ENCODE measurements at regions not wholly inside any gene's neighbourhood (a gene's known extent, or its start where the extent isn't known, plus 50 kb on each side); places are given as distances from the start of the nearest gene placed in this dataset.
A peak's percentile ranks its signal among the peaks of the same experiment; 100 is the strongest.
"Not testable (repeated sequence)": the region's sequence is repeated elsewhere in the genome, so short reads cannot be mapped to it uniquely, and the experiment has no call there.

DNA sequence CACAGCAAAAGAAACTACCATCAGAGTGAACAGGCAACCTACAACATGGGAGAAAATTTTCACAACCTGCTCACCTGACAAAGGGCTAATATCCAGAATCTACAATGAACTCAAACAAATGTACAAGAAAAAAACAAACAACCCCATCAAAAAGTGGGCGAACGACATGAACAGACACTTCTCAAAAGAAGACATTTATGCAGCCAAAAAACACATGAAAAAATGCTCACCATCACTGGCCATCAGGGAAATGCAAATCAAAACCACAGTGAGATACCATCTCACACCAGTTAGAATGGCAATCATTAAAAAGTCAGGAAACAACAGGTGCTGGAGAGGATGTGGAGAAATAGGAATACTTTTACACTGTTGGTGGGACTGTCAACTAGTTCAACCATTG, 207.8 kb downstream of the USP6NL start:
- not testable (repeated sequence) for DNase-seq

DNA sequence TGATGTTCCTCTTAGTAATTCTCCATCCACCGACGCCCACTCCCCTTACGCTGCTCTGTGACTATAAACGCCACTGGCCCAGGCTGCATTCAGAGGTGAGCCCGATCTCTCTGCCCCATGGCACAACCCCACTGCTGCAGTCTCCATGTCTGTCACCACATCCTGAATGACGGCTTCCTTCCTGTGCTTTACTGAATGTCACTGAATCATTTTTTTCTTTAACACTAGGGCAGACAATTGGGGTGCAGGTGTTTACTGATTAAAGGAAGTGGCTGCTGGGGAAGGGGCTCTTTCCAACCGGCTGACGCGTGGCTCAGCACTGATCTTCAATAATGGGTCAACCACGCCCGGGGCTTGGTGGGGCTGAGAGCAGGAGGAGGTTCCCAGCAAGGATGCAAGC, 208.3 kb downstream of the USP6NL start:
- DNase-seq: no peak

DNA sequence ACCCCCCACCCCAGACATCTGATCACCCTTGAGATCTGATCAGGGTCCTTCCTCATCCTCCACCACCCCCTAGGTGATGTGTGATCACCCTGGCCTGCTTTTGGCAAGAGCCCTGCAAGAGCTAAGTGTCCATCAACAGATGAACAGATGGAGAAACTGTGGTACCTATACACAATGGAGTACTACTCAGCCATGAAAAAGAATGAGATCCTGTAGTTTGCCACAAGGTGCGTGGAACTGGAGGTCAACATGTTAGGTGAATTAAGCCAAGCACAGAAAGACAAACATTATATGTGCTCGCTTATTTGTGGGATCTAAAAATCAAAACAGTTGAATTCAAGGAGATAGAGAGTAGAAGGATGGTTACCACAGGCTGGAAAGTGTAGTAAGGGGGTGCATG, 209.1 kb downstream of the USP6NL start:
- no peak for DNase-seq

DNA sequence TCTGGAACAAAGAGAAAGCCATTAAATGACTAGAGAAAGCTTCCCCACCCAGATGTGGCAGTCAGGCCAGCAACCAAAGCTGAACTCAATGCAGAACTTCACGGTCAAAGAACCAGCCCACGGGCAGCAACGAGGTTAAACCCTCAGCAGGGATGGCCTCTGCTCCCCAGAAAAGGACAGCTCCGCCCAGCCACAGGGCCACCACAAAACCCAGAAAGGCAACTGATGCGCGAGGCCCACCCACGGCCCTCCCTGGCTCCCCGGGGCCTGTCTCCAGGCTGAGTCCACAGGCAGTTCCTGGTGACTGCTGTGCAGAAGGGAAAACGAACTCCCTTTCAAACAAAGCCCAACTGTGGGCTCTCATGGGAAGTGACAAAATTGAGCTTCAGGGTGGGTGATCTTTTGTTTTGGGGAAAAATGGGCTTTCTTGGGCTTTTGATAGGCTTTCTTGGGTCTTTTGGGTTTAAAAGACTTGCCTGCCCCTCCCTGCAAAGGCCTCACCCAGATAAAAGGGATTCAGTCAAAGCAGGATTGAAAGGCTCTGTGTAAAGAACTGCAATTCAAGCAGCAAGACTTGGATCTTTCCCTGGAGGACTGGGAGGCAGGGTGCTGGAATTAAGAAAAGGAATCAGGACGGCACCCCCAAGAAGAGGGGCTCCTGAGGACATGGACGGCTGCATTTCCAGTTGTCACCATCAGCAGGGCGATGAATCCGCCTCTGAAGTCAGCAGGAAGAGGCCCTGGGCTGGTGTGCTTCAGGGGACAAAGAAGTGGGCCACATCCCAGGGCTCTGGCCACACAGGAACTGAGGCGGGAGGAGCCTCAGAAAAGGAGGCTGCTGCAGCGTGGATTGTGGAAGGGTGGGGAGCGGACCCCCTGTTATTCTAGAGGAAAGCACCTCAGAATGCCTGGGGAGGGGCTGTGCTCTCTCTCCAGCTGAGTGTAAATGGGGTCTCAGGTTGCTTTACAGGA, 209.9 kb downstream of the USP6NL start:
- DNase-seq: no peak

DNA sequence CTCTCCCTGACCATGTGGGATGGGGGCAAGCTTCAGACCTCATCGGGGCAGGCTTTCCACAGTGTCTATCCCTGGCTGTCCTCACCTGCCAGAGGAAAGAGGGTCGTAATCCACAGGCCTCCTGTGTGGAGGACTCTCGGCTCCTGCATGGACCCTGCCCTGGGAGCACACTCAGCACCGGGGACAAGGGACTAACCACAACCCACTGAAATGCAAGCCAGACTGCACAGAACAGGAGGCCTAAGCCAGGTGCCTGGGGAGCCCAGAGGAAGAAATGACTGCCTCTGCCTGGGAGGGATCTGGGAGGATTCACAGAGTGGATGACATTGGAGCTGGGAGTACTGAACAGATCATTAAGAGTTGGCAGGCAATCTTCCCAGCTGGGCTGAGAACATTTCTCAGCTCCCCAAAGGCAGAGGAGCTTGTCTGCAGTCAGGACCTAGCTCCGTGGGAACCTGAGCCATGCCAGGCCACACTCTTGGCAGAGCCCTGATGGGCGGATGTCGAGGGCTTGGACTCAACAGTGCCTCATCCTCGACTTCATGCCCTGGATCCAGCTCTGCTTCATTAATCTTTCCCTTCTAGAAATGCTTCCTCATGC, 213.4 kb downstream of the USP6NL start:
- DNase-seq: peak; percentile 65

DNA sequence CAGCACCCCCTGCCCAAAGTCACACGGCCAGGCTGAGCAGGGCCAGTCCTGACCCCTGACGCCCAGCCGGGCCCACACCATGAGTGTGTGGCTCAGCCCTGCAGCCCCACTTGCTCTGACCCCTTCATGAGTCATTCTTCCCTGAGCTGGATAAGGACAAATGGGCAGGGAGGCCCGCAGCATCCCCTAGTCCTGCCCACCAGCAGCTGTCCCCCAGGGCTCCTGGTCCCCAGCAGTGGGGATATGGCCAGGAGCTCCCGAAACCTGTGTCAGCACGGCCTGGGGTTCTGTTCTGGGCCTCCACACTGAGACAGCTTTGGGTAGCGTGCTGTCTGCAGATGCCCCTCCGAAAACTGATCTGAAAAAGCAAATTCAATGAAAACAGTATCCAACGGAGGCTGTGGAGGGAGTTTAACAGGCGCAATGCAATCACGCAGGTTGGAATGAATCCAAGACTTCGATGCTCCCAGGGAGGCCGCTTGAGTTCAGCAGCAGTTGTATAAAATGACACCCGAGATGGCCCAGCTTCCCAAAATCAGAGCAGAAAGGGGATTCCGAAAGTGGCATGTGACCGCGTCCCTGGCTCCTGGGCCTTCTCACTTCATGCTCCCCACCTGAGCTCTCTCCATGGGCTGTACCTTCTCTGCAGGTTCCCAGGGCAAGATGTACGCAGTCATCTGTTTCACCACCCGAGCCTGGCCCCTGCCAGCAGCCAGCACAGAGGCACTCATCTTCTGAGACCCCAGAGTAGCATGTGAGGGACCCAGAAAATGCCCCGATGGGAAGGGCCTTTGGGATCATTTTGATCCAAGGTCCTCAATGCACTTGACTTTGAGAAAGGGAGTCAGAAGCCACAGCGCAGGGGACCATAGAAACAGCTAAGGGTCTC, 214.1 kb downstream of the USP6NL start:
- peak; percentile 30 for DNase-seq

DNA sequence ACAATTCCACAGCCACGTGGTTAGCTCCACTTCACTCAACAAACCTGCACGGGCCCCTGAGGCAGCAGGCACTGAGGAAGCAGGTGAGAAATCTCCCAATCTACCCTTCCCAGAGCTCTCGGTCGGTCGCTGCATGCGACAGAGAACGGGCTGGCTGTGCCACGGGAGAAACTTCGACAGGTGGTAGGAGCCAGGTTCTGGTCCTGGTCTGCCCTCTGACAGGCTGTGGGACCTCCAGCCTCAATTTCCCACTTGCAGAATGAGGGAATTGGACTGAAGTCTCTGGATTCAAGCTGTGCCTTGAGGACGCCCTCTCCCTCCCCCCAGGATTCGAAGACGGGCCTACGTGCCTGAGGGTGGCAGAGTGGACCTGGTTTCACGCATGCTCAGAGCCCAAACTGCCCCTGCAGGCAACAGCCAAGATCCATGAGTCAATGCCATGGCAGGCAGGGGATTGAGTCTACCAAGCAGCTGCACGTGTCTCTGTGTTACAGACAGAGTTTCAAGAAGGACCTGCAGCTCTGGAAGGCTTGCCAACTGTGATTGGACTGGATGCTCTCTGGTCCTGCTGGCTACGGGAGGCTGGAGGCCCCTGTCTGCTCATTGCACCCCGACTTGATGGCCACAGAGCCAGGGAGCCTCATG, 215.0 kb downstream of the USP6NL start:
- DNase-seq: no peak

DNA sequence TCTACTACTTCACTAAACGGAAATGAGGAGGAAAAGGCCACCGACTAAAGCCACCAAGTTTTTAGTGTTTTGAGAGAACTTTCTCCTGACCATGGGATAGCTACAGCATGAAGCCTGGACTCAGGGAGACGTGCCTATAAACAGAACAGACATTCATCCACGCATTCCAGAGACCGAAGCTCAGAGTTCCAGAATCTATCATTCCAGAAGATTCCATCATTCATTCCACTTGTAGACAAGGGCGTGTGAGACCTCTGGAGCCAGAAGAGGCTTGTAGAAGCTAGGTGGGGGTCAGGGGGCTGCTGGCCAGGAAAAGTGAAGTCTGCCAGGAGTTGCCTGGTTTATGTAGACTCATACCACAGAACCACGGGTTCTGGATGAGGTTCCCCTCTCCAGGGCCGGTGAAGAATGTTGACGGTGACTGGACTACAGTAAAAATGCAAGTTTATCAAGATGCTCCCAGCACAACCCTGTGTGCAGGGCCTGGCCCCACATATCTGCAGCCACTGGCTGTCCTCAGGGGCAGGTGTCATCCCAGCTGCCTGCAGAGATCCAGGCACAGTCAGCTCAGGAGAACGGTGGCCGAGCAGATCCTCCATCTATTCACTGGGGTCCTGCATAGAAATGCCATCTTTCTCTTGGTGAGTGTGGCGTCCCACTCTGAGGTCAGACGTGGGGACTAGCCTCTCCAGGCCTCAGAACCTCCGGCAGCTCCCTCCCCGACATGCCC, 215.7 kb downstream of the USP6NL start:
- DNase-seq: no peak

DNA sequence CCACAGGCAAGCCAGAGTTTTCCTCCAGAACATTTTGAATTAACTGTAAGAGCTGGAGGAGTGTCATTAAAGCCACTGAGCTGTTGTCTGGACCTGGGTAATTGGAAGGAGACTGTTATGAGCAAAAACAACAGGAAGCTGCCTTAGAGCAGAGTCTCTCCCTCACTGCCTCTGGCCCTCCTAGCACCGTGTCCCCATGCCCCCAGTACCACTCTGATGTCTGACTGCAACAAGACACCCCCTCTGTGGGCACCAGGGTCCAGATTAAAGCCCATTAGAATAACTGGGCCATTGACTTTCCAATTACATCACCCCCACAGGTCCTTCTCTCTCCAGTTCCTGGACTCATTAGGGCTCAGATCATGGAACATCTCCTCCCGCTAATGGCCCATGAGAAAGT, 216.3 kb downstream of the USP6NL start:
- no peak for DNase-seq

DNA sequence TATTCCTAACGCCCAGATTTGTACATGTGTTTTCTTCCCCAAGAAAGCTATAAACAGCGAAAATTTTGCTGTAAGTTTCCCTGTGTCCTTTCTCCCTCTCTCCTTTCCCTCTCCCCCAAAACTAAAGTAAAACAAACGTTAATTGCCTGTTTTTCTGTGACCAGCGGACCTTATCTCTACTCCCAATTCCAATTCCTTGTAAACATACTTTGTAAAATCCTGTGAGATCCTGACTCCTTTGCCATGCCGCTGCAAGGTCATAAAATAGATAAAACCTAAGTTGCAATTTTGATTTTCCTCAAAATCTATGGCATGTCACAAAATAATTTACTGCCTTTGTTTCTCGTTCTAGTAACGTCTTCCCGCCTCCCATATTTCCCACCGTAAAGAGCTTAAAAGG, 217.6 kb downstream of the USP6NL start:
- DNase-seq: no peak

DNA sequence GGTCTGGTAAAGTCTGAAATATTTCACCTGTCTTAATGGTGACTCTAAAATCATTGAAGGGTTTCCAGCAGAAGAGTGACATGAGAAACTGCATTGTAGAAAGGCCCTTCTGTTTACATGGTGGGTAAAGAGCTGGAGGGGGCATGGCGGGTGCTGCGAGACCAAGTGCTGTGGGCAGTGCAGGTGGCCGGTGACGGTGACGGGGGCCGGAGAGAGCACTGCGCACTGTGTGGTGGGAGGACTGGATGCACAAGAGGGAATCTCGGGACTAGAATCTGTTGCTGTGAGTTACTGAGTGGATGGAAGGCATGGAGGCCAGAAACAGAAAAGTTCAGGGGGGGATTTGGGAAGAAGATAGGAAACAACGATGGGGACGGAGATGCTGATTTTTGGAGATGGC, 218.7 kb downstream of the USP6NL start:
- no peak for DNase-seq

DNA sequence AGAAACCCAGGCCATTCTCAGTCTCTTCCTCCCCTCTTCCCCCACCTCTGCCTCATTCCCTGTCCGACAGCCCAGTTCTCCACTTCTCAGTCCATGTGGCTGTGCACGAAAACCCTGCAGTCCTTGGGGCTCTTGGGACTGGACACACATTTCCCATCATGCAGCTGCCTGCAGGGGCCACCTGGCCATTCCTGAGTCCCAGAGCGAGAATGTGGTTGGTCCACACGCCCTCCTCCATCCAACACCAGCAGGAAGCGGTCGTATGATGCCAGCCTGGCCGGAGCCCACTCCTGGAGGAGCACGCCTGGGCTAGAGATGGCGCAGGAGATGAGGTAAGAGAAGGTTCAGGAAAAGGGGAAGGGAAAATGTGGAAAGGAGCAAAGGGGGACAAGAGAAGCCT, 222.5 kb downstream of the USP6NL start:
- no peak for DNase-seq

DNA sequence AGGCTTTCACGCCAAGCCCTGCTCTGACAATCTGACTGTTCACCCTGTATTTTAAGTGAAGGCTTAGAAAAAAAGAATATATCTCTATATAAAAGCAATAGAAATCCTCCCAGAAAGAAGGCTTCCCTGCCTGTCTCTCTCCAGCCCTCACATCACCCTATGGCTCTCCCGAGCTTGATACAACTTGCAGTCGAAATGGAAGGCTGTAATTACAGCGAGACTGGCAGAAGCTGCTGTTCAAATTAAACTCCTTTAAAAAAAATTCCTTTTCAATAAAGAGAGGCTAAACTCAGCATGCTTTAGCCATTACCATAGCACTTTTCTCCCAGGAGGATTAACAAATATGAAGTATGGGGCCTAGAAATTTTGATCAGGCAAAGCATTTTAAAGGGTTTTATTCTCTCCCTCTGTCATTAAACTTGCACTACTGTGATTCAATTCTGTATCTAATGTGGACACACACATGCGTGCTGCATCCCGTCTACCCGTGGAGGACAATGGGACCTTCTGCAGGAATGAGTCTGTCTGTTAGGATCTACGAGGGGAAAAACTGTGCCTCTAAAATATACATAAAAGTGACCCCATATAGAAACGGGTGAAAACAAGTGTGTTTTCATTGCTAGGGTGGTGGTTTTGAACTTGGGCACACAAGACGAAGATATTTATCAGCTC, 223.8 kb downstream of the USP6NL start:
- peak; percentile 15 for DNase-seq

DNA sequence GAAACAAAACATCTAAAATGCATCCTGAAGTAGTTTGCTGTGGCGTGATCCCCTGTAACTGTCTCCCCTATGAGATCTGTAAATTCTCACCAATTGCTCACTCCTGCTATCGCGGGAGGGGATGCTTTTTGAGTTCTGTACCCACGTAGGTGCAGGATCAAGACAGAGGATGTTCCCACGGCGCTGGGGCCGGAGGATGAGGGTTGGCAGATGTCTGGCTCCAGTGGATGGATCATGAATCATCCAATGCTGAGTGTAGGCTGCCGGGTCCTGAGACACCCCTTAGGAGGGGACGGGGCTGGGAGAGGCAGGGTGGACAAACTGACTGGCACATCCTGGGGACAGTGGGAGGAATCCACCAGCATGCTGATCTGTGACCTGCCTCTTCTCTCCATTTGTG, 224.4 kb downstream of the USP6NL start:
- DNase-seq: no peak
